Bronchial epithelial cell (primary cell): ENCODE measurements at regions not wholly inside any gene's neighbourhood (a gene's known extent, or its start where the extent isn't known, plus 50 kb on each side); places are given as distances from the start of the nearest gene placed in this dataset.
A peak's percentile ranks its signal among the peaks of the same experiment; 100 is the strongest.

Experiments
- DNase-seq: peaks from one replicate; pipeline ENCODE4 v3.0.0-alpha.2; 2010; ENCODE audit warnings: low read depth
- FAIRE-seq: peaks from 2 replicates; lab custom pipeline; 2011; peaks lifted over from hg19 to GRCh38; lab: Jason Lieb, UNC
- H3K27me3 ChIP-seq: 2 replicates; pipeline ENCODE4 v1.5.1; 2011; ENCODE audit warnings: low read length; ENCODE audit not compliant: control insufficient read depth, insufficient read depth
- H3K36me3 ChIP-seq: 2 replicates; pipeline ENCODE4 v1.5.1; 2011; ENCODE audit warnings: low read length; ENCODE audit not compliant: control insufficient read depth, insufficient read depth
- H3K4me3 ChIP-seq: 2 replicates; pipeline ENCODE4 v1.5.1; 2011; ENCODE audit warnings: mild to moderate bottlenecking, low read depth, low read length, control low read depth
- TF ChIP-seq, protein P1 (sequence below): IDR thresholded peaks from 2 replicates; pipeline ENCODE4 v1.5.1; 2011; ENCODE audit warnings: mild to moderate bottlenecking, moderate library complexity, low read length, control low read depth, inconsistent platforms; ENCODE audit not compliant: insufficient read depth, severe bottlenecking

DNA sequence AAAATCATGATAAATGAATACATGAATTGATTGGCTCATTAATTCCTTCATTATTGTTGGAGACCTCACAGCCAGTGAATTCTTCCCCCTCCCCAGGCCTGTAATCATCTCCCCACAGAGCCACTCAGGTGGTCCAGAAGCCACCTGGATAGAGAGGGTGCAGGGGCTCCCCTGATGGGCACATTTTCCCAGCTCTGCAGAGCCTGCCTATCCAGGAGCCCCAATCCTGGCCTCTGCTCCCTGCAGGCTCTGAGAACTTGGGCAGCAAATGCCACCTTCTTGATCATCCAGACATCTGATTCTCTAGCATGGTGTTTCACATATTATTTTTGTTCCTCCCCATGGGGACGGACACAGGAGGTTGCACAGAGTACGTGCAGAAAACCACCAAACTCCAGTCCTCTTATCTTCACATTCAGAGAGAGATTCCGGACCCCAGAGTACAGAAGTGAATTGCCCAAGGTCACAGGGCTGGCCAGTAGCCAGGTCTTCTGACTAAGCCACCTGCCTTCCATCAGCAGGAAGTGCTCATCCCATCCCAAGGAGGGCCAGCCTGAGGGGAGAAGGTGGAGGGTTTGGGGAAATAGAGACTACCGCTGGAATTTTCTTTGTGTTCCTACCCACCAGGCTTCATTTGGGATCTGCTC is 348.0 kb downstream of the BUD13 start:
- TF ChIP-seq, protein P1, sequence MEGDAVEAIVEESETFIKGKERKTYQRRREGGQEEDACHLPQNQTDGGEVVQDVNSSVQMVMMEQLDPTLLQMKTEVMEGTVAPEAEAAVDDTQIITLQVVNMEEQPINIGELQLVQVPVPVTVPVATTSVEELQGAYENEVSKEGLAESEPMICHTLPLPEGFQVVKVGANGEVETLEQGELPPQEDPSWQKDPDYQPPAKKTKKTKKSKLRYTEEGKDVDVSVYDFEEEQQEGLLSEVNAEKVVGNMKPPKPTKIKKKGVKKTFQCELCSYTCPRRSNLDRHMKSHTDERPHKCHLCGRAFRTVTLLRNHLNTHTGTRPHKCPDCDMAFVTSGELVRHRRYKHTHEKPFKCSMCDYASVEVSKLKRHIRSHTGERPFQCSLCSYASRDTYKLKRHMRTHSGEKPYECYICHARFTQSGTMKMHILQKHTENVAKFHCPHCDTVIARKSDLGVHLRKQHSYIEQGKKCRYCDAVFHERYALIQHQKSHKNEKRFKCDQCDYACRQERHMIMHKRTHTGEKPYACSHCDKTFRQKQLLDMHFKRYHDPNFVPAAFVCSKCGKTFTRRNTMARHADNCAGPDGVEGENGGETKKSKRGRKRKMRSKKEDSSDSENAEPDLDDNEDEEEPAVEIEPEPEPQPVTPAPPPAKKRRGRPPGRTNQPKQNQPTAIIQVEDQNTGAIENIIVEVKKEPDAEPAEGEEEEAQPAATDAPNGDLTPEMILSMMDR, result no peak
- no peak overlapping the region for H3K4me3 ChIP-seq
- DNase-seq, result no peak
- no peaks in the 10 kb centered on the region for H3K36me3 ChIP-seq
- H3K27me3 ChIP-seq, result no peaks in the 10 kb centered on the region
- FAIRE-seq, result no peak

DNA sequence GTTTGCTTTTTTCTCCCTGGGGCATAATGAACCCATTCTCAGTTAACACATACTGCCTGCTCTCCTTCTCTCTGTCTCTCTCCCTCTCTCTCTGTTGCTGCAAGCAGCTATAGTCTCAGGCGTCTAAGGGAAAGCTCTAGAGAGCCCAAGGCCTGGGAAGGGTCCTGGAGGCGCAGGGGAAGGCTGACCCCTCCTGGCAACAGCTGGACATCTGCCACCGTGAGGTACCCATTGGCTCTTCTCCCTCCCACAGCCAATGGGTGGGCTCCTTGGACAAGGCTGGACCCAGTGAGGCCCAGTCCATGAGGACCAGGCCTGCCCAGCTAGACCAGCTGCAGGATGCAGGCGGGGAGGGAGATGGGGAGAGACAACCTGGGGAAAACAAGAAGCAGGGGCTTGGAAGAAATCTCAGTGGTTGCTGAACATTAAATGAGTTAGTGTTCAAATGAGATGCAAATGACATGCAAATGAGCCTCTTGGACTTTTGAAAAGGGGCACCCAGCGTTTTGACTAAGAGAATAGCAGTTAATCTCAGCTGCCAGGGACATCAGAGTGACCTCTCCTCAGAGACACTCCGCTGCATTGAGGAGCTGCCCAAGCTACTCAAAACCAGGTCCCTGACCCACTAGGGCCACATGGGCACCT is 349.7 kb downstream of the BUD13 start:
- Histone ChIP-seq H3K27me3 (no peaks in the 10 kb centered on the region), H3K36me3 (no peaks in the 10 kb centered on the region), H3K4me3 (no peak overlapping the region)
- TF ChIP-seq, protein P1, result no peak
- no peak for FAIRE-seq
- no peak for DNase-seq

DNA sequence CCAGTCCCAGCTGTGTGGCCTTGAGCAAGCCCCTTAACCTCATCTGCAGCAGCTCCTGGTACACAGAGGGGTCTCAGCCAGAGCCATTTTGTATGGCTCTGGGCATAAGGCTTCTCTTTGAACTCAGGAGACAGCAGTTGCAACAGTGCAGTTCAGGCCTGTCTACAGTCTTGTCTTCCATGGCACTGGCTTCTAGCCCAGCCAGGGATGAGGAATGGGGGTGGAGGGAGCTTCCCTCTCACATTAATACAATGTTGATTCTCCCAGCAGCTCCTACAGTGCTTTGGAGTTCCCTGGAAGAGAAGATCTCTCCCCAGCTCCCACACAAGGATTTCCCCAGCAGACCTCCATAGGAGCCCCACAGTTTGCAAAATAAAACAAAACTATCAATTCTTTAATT is 350.2 kb downstream of the BUD13 start:
- Histone ChIP-seq H3K27me3 (no peaks in the 10 kb centered on the region), H3K4me3 (no peak overlapping the region), H3K36me3 (no peaks in the 10 kb centered on the region)
- FAIRE-seq (no peak), DNase-seq (no peak)
- TF ChIP-seq, protein P1, result no peak

DNA sequence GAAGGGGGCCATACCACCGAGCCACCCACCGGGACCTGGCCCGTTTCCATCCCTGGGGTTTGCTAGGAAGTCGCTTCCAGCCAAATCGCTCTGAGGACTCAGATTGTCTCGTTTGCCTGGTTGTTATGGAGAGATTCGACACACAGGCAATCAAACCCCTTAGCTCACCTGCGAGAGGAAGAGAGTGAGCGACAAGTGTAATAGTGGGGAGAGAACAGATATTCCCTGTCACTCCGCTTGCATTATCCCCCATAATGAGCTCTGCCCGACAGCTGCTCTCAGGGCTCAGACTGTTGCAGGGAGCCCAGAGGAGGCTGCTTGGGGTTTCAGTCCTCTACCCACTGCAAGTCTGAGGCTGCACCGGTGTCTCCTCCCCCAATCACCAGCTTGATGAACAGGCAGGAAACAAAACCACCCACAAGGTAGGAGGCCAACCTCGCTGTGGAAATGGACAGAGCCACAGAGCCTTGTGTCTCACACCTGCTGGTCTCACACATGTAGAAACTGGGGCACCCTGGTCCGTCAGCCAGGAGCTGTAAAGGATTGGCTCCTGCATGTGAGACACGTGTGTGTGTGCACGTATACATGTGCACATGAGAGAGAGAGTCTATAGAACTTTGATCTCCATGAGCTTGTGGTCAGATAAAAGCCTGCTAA is 351.1 kb downstream of the BUD13 start:
- DNase-seq (no peak), FAIRE-seq (no peak)
- no peaks in the 10 kb centered on the region for H3K36me3 ChIP-seq
- TF ChIP-seq, protein P1, result no peak
- H3K4me3 ChIP-seq, result no peak overlapping the region
- no peaks in the 10 kb centered on the region for H3K27me3 ChIP-seq

DNA sequence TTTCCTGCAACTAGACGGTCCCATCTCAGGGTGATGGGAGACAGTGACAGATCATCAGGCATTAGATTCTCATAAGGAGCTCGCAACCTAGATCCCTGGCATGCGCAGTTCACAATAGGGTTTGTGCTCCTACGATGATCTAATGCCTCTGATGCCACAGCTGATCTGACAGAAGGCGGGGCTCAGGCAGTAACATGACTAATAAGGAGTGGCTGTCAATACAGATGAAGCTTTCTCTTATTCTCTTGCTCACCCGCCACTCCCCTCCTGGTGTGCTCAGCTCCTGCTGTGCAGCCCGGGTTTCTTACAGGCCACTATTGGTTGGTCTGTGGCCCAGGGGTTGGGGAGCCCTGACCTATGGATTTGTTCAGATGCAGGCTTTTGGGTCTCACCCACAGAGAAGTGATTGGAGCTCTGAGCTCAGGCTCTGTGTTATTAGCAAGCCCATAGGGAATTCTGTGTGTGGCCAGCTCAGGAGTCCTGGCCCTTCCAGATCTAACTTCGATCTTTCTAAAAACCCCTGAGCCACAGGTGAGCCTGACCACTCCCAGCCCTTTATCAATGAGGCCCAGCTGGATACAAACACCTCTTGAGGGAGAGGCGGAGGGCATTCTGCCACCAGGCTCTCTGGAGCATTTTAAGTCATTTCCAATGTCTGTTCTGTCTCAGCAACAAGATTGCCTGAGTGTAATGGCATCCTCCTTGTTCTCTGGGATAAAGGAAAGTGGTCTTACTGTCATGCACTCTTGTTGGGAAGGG is 351.8 kb downstream of the BUD13 start:
- Histone ChIP-seq H3K27me3 (no peaks in the 10 kb centered on the region), H3K36me3 (no peaks in the 10 kb centered on the region), H3K4me3 (no peak overlapping the region)
- no peak for FAIRE-seq
- DNase-seq, result peak; percentile 58
- TF ChIP-seq, protein P1, result no peak
